ENCODE measurements at regions not wholly inside any gene's neighbourhood (a gene's known extent, or its start where the extent isn't known, plus 50 kb on each side); places are given as distances from the start of the nearest gene placed in this dataset.

GRCh38 chr7:26477381-26477990 lies 185.8 kb downstream of the SNX10 start:
- Histone ChIP-seq H3K4me2 (ENCODE audit: insufficient read depth, low read length) (no peak overlapping the region), H3K27me3 (ENCODE audit: insufficient read depth, low read length) (no peaks in the 10 kb centered on the region), H3K9me3 (ENCODE audit: low read depth, low read length) (no peaks in the 10 kb centered on the region), H3K4me1 (ENCODE audit: insufficient read depth, low read length) (no peaks in the 10 kb centered on the region), H4K20me1 (ENCODE audit: insufficient read depth, low read length) (no peaks in the 10 kb centered on the region), H3K4me3 (ENCODE audit: insufficient read depth, low read length) (no peak overlapping the region), H3K36me3 (ENCODE audit: insufficient read depth, low read length) (no peaks in the 10 kb centered on the region), H3K27ac (ENCODE audit: low read depth, low read length) (no peak overlapping the region), H2AFZ (ENCODE audit: low read length) (no peak overlapping the region), H3K79me2 (ENCODE audit: insufficient read depth, low read length) (no peaks in the 10 kb centered on the region)
- TF ChIP-seq CTCF (IDR thresholded peaks at IDR 0.05; ENCODE audit: extremely low read depth, low read depth, low read length) = no peak
- no peak for DNase-seq (ENCODE audit: insufficient read length, low spot score, missing footprints)

GRCh38 chr7:26478550-26478949 lies 186.9 kb downstream of the SNX10 start:
- no peaks in the 10 kb centered on the region for H3K79me2 ChIP-seq (ENCODE audit: insufficient read depth, low read length)
- DNase-seq (ENCODE audit: insufficient read length, low spot score, missing footprints) = no peak
- no peak overlapping the region for H2AFZ ChIP-seq (ENCODE audit: low read length)
- H3K27me3 ChIP-seq (ENCODE audit: insufficient read depth, low read length) = no peaks in the 10 kb centered on the region
- no peak overlapping the region for H3K4me2 ChIP-seq (ENCODE audit: insufficient read depth, low read length)
- no peak for TF ChIP-seq CTCF (IDR thresholded peaks at IDR 0.05; ENCODE audit: extremely low read depth, low read depth, low read length)
- H3K4me3 ChIP-seq (ENCODE audit: insufficient read depth, low read length) = no peak overlapping the region
- H3K9me3 ChIP-seq (ENCODE audit: low read depth, low read length) = no peaks in the 10 kb centered on the region
- H3K27ac ChIP-seq (ENCODE audit: low read depth, low read length) = no peak overlapping the region
- no peaks in the 10 kb centered on the region for H4K20me1 ChIP-seq (ENCODE audit: insufficient read depth, low read length)
- H3K4me1 ChIP-seq (ENCODE audit: insufficient read depth, low read length) = no peaks in the 10 kb centered on the region
- H3K36me3 ChIP-seq (ENCODE audit: insufficient read depth, low read length) = no peaks in the 10 kb centered on the region

GRCh38 chr7:26479581-26479980 lies 187.9 kb downstream of the SNX10 start:
- Histone ChIP-seq H3K4me1 (ENCODE audit: insufficient read depth, low read length) (no peaks in the 10 kb centered on the region), H2AFZ (ENCODE audit: low read length) (no peak overlapping the region), H4K20me1 (ENCODE audit: insufficient read depth, low read length) (no peaks in the 10 kb centered on the region), H3K27ac (ENCODE audit: low read depth, low read length) (no peak overlapping the region), H3K79me2 (ENCODE audit: insufficient read depth, low read length) (no peaks in the 10 kb centered on the region), H3K27me3 (ENCODE audit: insufficient read depth, low read length) (no peaks in the 10 kb centered on the region), H3K4me3 (ENCODE audit: insufficient read depth, low read length) (no peak overlapping the region), H3K9me3 (ENCODE audit: low read depth, low read length) (no peaks in the 10 kb centered on the region), H3K4me2 (ENCODE audit: insufficient read depth, low read length) (no peak overlapping the region), H3K36me3 (ENCODE audit: insufficient read depth, low read length) (no peaks in the 10 kb centered on the region)
- no peak for TF ChIP-seq CTCF (IDR thresholded peaks at IDR 0.05; ENCODE audit: extremely low read depth, low read depth, low read length)
- DNase-seq (ENCODE audit: insufficient read length, low spot score, missing footprints) = no peak

- DNase-seq (ENCODE audit: insufficient read length, low spot score, missing footprints) = no peak
- TF ChIP-seq CTCF (IDR thresholded peaks at IDR 0.05; ENCODE audit: extremely low read depth, low read depth, low read length) = no peak
- Histone ChIP-seq H3K36me3 (ENCODE audit: insufficient read depth, low read length) (no peaks in the 10 kb centered on the region), H3K4me2 (ENCODE audit: insufficient read depth, low read length) (no peak overlapping the region), H3K4me1 (ENCODE audit: insufficient read depth, low read length) (no peaks in the 10 kb centered on the region), H3K27ac (ENCODE audit: low read depth, low read length) (no peak overlapping the region), H3K27me3 (ENCODE audit: insufficient read depth, low read length) (no peaks in the 10 kb centered on the region), H3K79me2 (ENCODE audit: insufficient read depth, low read length) (no peaks in the 10 kb centered on the region), H3K4me3 (ENCODE audit: insufficient read depth, low read length) (no peak overlapping the region), H3K9me3 (ENCODE audit: low read depth, low read length) (no peaks in the 10 kb centered on the region), H2AFZ (ENCODE audit: low read length) (no peak overlapping the region), H4K20me1 (ENCODE audit: insufficient read depth, low read length) (no peaks in the 10 kb centered on the region)
These were observed 188.5 kb downstream of the SNX10 start for GRCh38 chr7:26480156-26480555.
